Islet precursor cell (in vitro differentiated cells): ENCODE measurements at regions not wholly inside any gene's neighbourhood (a gene's known extent, or its start where the extent isn't known, plus 50 kb on each side); places are given as distances from the start of the nearest gene placed in this dataset.
A peak's percentile ranks its signal among the peaks of the same experiment; 100 is the strongest.
"Not testable (repeated sequence)": the region's sequence is repeated elsewhere in the genome, so short reads cannot be mapped to it uniquely, and the experiment has no call there.

Source experiments
- DNase-seq: peaks from one replicate; pipeline ENCODE4 v3.0.0-alpha.2; 2018

DNA sequence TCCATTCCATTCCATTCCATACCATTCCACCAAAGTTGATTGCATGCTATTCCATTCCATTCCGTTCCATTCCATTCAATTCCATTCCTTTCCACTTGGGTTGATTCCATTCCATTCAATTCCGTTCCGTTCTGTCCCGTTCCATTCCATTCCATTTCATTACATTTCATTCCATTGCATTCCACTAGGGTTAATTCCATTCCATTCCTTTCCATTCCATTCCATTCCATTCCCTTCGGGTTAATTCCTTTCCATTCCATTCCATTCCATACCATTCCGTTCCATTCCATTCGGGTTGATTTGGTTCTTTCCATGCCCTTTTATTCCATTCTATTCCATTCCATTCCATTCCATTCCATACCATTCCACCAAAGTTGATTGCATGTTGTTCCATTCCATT lies 131.9 kb downstream of the CWH43 start:
- DNase-seq, result not testable (repeated sequence)

DNA sequence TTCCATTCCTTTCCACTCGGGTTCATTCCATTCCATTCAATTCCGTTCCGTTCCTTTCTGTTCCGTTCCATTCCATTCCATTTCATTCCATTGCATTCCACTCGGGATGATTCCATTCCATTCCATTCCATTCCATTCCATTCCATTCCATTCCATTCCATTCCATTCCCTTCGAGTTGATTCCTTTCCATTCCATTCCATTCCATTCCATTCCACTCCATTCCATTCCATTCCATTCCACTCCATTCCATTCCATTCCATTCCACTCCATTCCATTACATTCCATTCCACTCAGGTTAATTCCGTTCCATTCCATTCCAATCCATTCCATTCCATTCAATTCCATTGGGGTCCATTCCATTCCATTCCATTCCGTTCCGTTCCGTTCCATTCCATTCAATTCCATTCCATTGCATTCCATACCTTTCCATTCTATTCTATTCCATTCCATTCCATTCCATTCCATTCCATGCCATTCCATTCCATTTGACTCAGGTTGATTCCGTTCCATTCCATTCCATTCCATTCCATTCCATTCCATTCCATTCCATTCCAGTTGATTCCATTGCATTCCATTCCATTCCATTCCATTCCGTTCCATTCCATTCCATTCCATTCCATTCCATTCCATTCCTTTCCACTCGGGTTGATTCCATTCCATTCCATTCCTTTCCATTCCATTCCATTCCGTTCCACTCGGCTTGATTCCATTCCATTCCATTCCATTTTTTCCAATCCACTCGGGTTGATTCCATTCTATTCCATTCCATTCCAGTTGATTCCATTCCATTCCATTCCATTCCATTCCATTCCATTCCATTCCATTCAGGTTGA lies 132.5 kb downstream of the CWH43 start:
- not testable (repeated sequence) for DNase-seq

- not testable (repeated sequence) for DNase-seq
Observed at GRCh38 chr4:49119345-49119744, 133.3 kb downstream of the CWH43 start.

- DNase-seq, result not testable (repeated sequence)
Observed at GRCh38 chr4:49120042-49120779, 134.1 kb downstream of the CWH43 start.

DNA sequence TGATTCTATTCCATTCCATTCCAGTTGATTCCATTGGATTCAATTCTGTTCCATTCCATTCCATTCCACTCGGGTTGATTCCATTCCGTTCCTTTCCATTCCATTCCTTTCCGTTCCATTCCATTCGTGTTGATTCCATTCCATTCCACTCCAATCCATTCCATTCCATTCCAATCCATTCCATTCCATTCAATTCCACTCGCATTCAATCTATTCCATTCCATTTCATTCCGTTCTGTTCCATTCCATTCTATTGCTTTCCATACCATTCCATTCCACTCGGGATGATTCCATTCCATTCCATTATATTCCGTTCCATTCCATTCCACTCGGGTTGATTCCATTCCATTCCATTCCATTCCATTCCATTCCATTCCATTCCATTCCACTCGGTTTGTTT lies 134.7 kb downstream of the CWH43 start:
- DNase-seq, result peak; percentile 51

- not testable (repeated sequence) for DNase-seq
Observed at GRCh38 chr4:49126443-49126842, 140.4 kb downstream of the CWH43 start.

DNA sequence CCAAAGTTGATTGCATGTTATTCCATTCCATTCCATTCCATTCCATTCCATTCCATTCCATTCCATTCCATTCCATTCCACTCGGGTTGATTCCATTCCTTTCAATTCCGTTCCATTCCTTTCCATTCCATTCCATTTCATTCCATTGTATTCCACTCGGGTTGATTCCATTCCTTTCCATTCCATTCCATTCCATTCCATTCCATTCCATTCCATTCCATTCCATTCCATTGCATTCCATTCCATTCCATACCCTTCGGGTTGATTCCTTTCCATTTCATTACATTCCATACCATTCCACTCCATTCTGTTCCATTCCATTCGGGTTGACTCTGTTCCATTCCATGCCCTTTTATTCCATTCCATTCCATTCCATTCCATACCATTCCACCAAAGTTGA lies 140.8 kb downstream of the CWH43 start:
- DNase-seq, result not testable (repeated sequence)

GRCh38 chr4:49129385-49129784 lies 143.3 kb downstream of the CWH43 start:
- DNase-seq, result not testable (repeated sequence)

- DNase-seq, result not testable (repeated sequence)
Observed at GRCh38 chr4:49129870-49130269, 143.8 kb downstream of the CWH43 start.

DNA sequence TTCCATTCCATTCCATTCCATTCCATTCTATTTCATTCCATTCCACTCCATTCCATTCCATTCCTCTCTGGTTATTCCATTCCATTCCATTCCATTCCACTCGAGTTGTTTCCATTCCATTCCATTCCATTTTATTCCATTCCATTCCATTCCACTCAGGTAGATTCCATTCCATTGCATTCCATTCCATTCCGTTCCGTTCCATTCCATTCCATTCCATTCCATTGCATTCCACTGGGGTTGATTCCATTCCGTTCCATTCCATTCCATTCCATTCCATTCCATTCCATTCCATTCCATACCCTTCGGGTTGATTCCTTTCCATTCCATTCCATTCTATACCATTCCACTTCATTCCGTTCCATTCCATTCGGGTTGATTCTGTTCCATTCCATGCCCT lies 144.6 kb downstream of the CWH43 start:
- not testable (repeated sequence) for DNase-seq

DNA sequence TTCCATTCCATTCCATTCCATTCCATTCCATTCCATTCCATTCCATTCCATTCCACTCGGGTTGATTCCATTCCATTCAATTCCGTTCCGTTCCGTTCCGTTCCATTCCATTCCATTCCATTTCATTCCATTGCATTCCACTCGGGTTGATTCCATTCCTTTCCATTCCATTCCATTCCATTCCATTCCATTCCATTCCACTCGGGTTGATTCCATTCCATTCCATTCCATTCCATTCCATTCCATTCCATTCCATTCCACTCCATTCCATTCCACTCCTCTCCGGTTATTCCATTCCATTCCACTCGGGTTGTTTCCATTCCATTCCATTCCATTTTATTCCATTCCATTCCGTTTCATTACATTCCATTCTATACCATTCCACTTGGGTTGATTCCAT lies 151.0 kb downstream of the CWH43 start:
- not testable (repeated sequence) for DNase-seq

DNA sequence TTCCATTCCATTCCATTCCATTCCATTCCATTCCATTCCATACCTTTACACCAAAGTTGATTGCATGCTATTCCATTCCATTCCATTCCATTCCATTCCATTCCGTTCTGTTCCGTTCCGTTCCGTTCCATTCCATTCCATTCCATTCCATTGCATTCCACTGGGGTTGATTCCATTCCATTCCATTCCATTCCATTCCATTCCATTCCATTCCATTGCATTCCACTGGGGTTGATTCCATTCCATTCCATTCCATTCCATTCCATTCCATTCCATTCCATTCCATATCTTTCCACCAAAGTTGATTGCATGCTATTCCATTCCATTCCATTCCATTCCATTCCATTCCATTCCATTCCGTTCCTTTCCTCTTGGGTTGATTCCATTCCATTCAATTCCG lies 151.9 kb downstream of the CWH43 start:
- DNase-seq, result not testable (repeated sequence)

GRCh38 chr4:49138818-49139217 lies 152.7 kb downstream of the CWH43 start:
- not testable (repeated sequence) for DNase-seq

- not testable (repeated sequence) for DNase-seq
Observed at GRCh38 chr4:49139513-49139912, 153.4 kb downstream of the CWH43 start.

- DNase-seq, result not testable (repeated sequence)
Observed at GRCh38 chr4:49140351-49140750, 154.3 kb downstream of the CWH43 start.

GRCh38 chr4:49141955-49142354 lies 155.9 kb downstream of the CWH43 start:
- DNase-seq, result not testable (repeated sequence)

DNA sequence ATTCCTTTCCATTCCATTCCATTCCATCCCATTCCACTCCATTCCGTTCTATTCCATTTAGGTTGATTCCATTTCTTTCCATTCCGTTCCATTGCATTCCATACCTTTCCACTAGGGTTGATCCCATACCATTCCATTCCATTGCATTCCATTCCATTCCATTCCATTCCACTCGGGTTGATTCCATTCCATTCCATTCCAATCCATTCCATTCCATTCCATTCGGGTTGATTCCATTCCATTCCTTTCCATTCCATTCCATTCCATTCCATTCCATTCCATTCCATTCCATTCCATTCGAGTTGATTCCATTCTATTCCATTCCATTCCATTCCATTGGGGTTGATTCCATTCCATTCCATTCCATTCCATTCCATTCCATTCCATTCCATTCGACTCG lies 161.1 kb downstream of the CWH43 start:
- not testable (repeated sequence) for DNase-seq

DNA sequence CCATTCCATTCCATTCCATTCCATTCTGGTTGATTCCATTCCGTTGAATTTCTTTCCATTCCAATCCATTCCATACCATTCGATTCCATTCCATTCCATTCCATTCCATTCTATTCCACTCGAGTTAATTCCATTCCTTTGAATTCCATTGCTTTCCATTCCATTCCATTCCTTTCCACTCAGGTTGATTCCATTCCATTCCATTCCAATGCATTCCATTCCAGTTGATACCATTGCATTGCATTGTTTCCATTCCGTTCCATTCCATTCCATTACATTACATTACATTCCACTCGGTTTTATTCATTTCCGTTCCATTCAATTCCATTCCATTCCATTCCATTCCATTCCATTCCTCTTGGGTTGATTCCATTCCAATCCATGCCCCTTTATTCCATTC lies 161.5 kb downstream of the CWH43 start:
- not testable (repeated sequence) for DNase-seq

GRCh38 chr4:49149006-49149975 lies 163.2 kb downstream of the CWH43 start:
- peak; percentile 53 for DNase-seq

DNA sequence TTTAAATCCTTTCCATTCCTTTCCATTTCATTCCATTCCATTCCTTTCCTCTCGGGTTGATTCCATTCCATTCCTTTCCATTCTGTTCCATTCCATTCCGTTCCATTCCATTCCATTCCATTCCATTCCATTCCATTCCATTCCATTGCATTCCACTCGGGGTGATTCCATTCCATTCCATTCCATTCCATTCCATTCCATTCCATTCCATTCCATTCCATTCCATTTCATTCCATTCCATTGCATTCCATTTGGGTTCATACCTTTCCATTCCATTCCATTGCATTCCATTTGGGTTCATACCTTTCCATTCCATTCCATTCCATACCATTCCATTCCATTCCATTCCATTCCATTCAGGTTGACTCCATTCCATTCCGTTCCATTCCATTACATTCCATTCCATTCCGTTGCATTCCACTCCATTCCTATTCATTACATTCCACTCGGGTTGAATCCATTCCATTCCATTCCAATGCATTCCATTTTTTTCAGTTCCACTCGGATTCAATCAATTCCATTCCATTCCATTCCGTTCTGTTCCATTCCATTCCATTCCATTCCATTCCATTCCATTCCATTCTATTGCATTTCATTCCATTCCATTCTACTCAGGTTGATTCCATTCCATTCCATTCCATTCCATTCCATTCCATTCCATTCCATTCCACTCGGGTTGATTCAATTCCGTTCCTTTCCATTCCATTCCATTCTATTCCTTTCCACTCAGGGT lies 164.4 kb downstream of the CWH43 start:
- not testable (repeated sequence) for DNase-seq

GRCh38 chr4:49153011-49153410 lies 166.9 kb downstream of the CWH43 start:
- DNase-seq, result not testable (repeated sequence)
